Heart left ventricle (tissue), 16 donors: ENCODE measurements at regions not wholly inside any gene's neighbourhood (a gene's known extent, or its start where the extent isn't known, plus 50 kb on each side); places are given as distances from the start of the nearest gene placed in this dataset.

Source experiments
- ATAC-seq, 4 donors: fragments of 200-7000 bp; cut with Tn5 transposase; one replicate each; pipeline ENCODE4 v1.9.1; 2020 to 2022; ENCODE audit warnings: moderate library complexity in 4 of 4, mild to moderate bottlenecking in 3 of 4, moderate number of reproducible peaks in 1 of 4
- DNase-seq, 5 donors: peaks; one replicate each; pipeline ENCODE4 v3.0.0-alpha.2; 2020
- H3K27ac ChIP-seq, 12 donors: fragments of 200-600 bp; sonication (generic) in 4 of 12; one replicate each; pipeline versions ENCODE4 v1.5.0 to v1.8.0; 2016 to 2022; ENCODE audit warnings: mild to moderate bottlenecking in 2 of 12
- H3K27me3 ChIP-seq, 9 donors: fragments of 200-600 bp; sonication (generic) in 2 of 9; one replicate each; pipeline versions ENCODE4 v1.5.1 to v1.8.0; 2016 to 2022; ENCODE audit warnings: mild to moderate bottlenecking in 3 of 9
- H3K36me3 ChIP-seq, 9 donors: fragments of 200-600 bp; sonication (generic) in 2 of 9; one replicate each; pipeline versions ENCODE4 v1.5.0 to v1.8.0; 2018 to 2022; ENCODE audit warnings: mild to moderate bottlenecking in 2 of 9
- H3K4me1 ChIP-seq, 12 donors: fragments of 200-600 bp; sonication (generic) in 4 of 12; one replicate each; pipeline versions ENCODE4 v1.5.0 to v1.8.0; 2016 to 2022; ENCODE audit warnings: mild to moderate bottlenecking in 3 of 12
- H3K4me3 ChIP-seq, 12 donors: fragments of 200-600 bp; sonication (generic) in 4 of 12; one replicate each; pipeline versions ENCODE4 v1.5.0 to v1.8.0; 2017 to 2022; ENCODE audit warnings: mild to moderate bottlenecking in 9 of 12, moderate library complexity in 4 of 12
- H3K9me3 ChIP-seq, 12 donors: fragments of 200-600 bp; sonication (generic) in 4 of 12; one replicate each; pipeline versions ENCODE4 v1.5.0 to v1.8.0; 2016 to 2022; ENCODE audit warnings: mild to moderate bottlenecking in 1 of 12
- POLR2A ChIP-seq, 2 donors: fragments of 450-650 bp; IDR thresholded peaks; one replicate each; pipeline ENCODE4 v1.6.1; 2017; ENCODE audit warnings: antibody characterized with exemption in 2 of 2, mild to moderate bottlenecking in 2 of 2, moderate library complexity in 2 of 2
- WGBS, 4 donors: extraction: QIAGEN DNeasy Blood & Tissue Kit in 2 of 4; methylation state at CpG; one replicate each; pipeline versions ENCODE4 v1.1.5 to v1.1.7; 2013 to 2018; 5-methylcytosine and 5-hydroxymethylcytosine counted together
- intact Hi-C, 10 donors: fragments of 100-400 bp; cut with DNase I; formaldehyde crosslinking; loops; one replicate each; pipeline versions ENCODE4 v1.11.1 to v1.14.2; 2022
- TF ChIP-seq, protein P1 (sequence below), 12 donors: fragments of 200-600 bp; sonication (generic) in 4 of 12; IDR thresholded peaks; one replicate each; pipeline versions ENCODE4 v1.5.0 to v1.8.0; 2018 to 2022; ENCODE audit warnings: antibody characterized with exemption in 12 of 12, mild to moderate bottlenecking in 5 of 12
- donor health status: ischemic (EF 13 %, LVEDD 7.1; RV severe dilation, severe dysfunction).
- donor health status: healthy with polysubstance abuse.
- donor health status: DM: no; HTN: yes; CAD: no.
- donor health status: DM: no; HTN: no; CAD: no.
- donor health status: ischemic (EF 25% LVEDD 6.9; RV normal size, moderate dysfunction).
- donor health status: ischemic (EF 25% LVEDD 5.7; RV mildly dilated, moderate dysfunction).
- donor health status: healthy.
- donor health status: DM: yes; HTN: yes; CAD: no.
- donor health status: ischemic (EF 35%, LVEDD 5.7; RV mildly dilated, moderate dysfunction).
- donor health status: nonischemic (EF 11% LVEDD 7.7; RV severe dilation, severe dysfunction).
- donor health status: DM: yes; HTN: yes; CAD: no.
- donor health status: PGD.
- donor health status: ischemic (EF 29% LVEDD 5.4; RV normal size, mild dysfunction).
- donor health status: nonischemic (EF 23%, LVEDD 6.1; RV moderate dilation, normal function).

DNA sequence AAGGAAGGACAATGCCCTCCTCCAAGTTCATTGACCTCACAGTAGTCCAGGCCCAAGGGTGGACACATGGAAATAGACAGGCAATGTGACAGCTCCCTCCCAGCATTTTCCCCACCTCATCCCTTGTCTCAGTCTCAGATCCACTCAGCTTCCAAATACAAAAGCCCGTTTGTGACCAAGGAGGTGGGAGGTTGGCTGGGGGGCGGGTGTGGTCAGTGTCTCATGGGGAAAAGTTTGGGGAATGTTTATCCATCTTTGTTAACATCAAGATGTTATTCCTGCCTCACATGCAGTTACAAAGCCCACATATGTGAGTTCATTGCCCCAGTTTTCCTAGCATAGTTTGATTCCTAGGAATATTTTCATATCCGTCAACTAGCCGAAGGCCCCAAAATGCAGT is 338.5 kb upstream of the PPP2R3A start:
- H3K4me1 ChIP-seq = no peaks in the 10 kb centered on the region
- 77 to 86% (median 84%) methylated on average over 4 of the region's 4 CpGs for WGBS, 4 donors
- DNase-seq (no peak), ATAC-seq (no peak)
- no peaks in the 10 kb centered on the region for H3K9me3 ChIP-seq
- intact Hi-C loops = no loop called here
- H3K27me3 ChIP-seq = peaks cover 0 to 9% (median 0%) of the 10 kb centered on the region in 9 donors
- no peaks in the 10 kb centered on the region for H3K36me3 ChIP-seq
- TF ChIP-seq POLR2A (IDR thresholded peaks at IDR 0.05) = no peak
- TF ChIP-seq, protein P1, sequence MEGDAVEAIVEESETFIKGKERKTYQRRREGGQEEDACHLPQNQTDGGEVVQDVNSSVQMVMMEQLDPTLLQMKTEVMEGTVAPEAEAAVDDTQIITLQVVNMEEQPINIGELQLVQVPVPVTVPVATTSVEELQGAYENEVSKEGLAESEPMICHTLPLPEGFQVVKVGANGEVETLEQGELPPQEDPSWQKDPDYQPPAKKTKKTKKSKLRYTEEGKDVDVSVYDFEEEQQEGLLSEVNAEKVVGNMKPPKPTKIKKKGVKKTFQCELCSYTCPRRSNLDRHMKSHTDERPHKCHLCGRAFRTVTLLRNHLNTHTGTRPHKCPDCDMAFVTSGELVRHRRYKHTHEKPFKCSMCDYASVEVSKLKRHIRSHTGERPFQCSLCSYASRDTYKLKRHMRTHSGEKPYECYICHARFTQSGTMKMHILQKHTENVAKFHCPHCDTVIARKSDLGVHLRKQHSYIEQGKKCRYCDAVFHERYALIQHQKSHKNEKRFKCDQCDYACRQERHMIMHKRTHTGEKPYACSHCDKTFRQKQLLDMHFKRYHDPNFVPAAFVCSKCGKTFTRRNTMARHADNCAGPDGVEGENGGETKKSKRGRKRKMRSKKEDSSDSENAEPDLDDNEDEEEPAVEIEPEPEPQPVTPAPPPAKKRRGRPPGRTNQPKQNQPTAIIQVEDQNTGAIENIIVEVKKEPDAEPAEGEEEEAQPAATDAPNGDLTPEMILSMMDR (IDR thresholded peaks at IDR 0.05) = no peak
- H3K27ac ChIP-seq = no peak overlapping the region
- no peak overlapping the region for H3K4me3 ChIP-seq

DNA sequence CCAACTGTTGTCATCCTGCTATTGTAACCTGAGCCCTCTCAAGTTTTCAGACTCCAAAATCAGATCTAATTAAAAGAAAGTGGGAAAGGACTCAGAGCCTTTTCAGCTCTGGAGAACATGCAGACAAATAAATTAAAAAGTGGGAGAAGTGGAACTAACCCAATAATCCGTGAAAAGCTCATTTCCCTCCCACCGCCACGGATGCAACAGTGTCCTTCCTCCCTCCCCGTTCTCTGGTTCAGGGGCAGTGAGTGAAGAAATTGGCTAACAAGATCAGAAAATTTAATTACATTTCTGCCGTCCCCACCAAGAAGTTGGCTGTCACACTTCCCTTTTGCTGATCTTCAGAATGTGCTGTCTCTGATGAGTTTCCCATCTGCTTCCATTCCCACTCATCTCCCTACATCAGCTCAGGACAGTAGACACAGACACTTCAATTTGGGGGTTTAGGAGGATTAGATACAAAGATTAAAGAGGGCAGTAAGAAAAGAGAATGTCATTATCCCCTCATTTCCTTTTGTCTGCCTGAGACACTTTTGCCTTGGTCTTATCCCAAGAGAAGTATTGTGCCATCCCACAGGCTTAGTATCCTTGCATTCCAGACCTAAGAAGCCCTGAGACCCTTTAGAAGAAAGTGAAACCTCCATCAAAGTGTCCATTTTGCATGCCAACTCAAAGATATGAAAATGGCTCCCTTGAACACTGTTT is 335.7 kb upstream of the PPP2R3A start:
- Histone ChIP-seq H3K4me1 (no peaks in the 10 kb centered on the region), H3K36me3 (no peaks in the 10 kb centered on the region), H3K27ac (no peak overlapping the region), H3K4me3 (no peak overlapping the region), H3K9me3 (no peaks in the 10 kb centered on the region), H3K27me3 (peaks cover 0 to 9% (median 0%) of the 10 kb centered on the region in 9 donors)
- no peak for DNase-seq
- intact Hi-C loops = no loop called here
- no peak for ATAC-seq
- TF ChIP-seq, protein P1 (IDR thresholded peaks at IDR 0.05) = no peak
- no peak for TF ChIP-seq POLR2A (IDR thresholded peaks at IDR 0.05)
- WGBS, 4 donors = 42 to 52% (median 45%) methylated on average over 5 of the region's 5 CpGs

DNA sequence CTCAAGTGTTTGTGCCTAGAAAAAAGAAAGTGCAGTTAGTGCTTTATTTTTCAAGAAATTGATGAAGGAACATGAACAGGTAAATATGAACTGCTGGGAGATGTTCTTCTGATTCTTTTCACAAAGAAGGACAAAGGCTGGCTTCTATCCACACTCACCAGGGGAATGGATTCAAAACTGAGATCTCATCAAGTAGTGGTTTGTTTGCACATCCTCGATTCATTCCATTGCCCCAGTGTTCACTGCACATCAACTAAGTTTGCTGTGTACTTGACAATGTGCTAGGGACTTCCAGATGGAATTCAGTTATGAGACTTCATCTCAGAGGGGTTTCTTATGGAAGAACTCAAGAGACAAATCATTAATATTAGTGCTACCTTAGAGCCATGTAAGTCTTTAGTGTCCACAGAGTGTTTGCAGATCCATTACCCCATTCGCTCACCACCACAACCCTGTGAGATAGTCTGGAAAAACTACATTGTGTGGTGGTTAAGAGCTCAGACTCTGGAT is 332.9 kb upstream of the PPP2R3A start:
- no peak overlapping the region for H3K27ac ChIP-seq
- H3K9me3 ChIP-seq = no peaks in the 10 kb centered on the region
- WGBS, 4 donors = 77 to 89% (median 89%) methylated on average over 2 of the region's 2 CpGs
- H3K36me3 ChIP-seq = no peaks in the 10 kb centered on the region
- TF ChIP-seq, protein P1 (IDR thresholded peaks at IDR 0.05) = no peak
- TF ChIP-seq POLR2A (IDR thresholded peaks at IDR 0.05) = no peak
- H3K27me3 ChIP-seq = peaks cover 0 to 9% (median 0%) of the 10 kb centered on the region in 9 donors
- H3K4me1 ChIP-seq = no peaks in the 10 kb centered on the region
- no peak overlapping the region for H3K4me3 ChIP-seq
- intact Hi-C loops = no loop called here
- DNase-seq = no peak
- no peak for ATAC-seq

DNA sequence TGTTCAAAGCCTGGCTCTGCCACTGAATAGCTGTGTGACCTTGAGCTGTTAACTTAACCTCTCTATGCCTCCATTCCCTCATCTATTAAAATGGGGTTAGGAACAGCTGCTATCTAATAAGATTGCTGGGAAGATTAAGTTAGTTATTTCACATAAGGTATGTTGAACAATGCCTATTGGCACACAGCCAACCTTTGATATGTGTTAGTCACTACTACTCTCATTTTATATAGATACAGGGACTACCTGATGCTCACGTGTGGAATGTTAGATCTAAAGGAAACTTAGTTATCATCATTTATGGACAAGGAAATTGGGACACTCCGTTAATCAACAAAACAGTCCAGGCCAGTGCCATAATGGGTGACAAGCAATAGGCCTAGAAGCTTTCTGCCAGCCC is 332.4 kb upstream of the PPP2R3A start:
- 69 to 88% (median 86%) methylated on average over 2 of the region's 2 CpGs for WGBS, 4 donors
- no peaks in the 10 kb centered on the region for H3K36me3 ChIP-seq
- ATAC-seq (no peak), DNase-seq (no peak)
- H3K27me3 ChIP-seq = peaks cover 0 to 9% (median 0%) of the 10 kb centered on the region in 9 donors
- H3K4me1 ChIP-seq = no peaks in the 10 kb centered on the region
- no peaks in the 10 kb centered on the region for H3K9me3 ChIP-seq
- H3K27ac ChIP-seq = no peak overlapping the region
- no peak overlapping the region for H3K4me3 ChIP-seq
- intact Hi-C loops = no loop called here
- TF ChIP-seq POLR2A (IDR thresholded peaks at IDR 0.05) = no peak
- TF ChIP-seq, protein P1 (IDR thresholded peaks at IDR 0.05) = no peak
